Ishikawa (cell line): ENCODE measurements at regions not wholly inside any gene's neighbourhood (a gene's known extent, or its start where the extent isn't known, plus 50 kb on each side); places are given as distances from the start of the nearest gene placed in this dataset.

Experiments used
- CEBPB ChIP-seq: IDR thresholded peaks from 2 replicates; pipeline ENCODE4 v1.6.1; 2012
- CREB1 ChIP-seq: IDR thresholded peaks from 2 replicates; pipeline ENCODE4 v1.6.1; 2012; ENCODE audit warnings: low read depth
- EGR1 ChIP-seq: IDR thresholded peaks from 2 replicates; pipeline ENCODE4 v1.6.1; 2012
- EP300 ChIP-seq: IDR thresholded peaks from 2 replicates; pipeline ENCODE4 v1.6.1; 2012; ENCODE audit warnings: borderline replicate concordance
- FOXM1 ChIP-seq: IDR thresholded peaks from 2 replicates; pipeline ENCODE4 v1.6.1; 2012; ENCODE audit warnings: low read depth, borderline replicate concordance
- NFIC ChIP-seq: IDR thresholded peaks from 2 replicates; pipeline ENCODE4 v1.6.1; 2012
- RAD21 ChIP-seq: IDR thresholded peaks from 2 replicates; pipeline ENCODE4 v1.6.1; 2012; ENCODE audit warnings: low read depth
- TAF1 ChIP-seq: IDR thresholded peaks from 2 replicates; pipeline ENCODE4 v1.6.1; 2012; ENCODE audit warnings: low read depth, mild to moderate bottlenecking
- TCF12 ChIP-seq: IDR thresholded peaks from 2 replicates; pipeline ENCODE4 v1.6.1; 2012; ENCODE audit warnings: low read depth
- TEAD4 ChIP-seq: IDR thresholded peaks from 2 replicates; pipeline ENCODE4 v1.6.1; 2012
- YY1 ChIP-seq: IDR thresholded peaks from 2 replicates; pipeline ENCODE4 v1.6.1; 2012; ENCODE audit warnings: low read depth
- ZBTB7A ChIP-seq: IDR thresholded peaks from 2 replicates; pipeline ENCODE4 v1.6.1; 2012; ENCODE audit warnings: low read depth
- TF ChIP-seq, protein P1 (sequence below): IDR thresholded peaks from 2 replicates; pipeline ENCODE4 v1.6.1; 2012; ENCODE audit warnings: low read depth, mild to moderate bottlenecking
- TF ChIP-seq, protein P2 (sequence below): IDR thresholded peaks from 2 replicates; pipeline ENCODE4 v1.6.1; 2012
- TF ChIP-seq, protein P3 (sequence below): IDR thresholded peaks from 2 replicates; pipeline ENCODE4 v1.6.1; 2012

- TF ChIP-seq EGR1: no peak
- TF ChIP-seq, protein P1, sequence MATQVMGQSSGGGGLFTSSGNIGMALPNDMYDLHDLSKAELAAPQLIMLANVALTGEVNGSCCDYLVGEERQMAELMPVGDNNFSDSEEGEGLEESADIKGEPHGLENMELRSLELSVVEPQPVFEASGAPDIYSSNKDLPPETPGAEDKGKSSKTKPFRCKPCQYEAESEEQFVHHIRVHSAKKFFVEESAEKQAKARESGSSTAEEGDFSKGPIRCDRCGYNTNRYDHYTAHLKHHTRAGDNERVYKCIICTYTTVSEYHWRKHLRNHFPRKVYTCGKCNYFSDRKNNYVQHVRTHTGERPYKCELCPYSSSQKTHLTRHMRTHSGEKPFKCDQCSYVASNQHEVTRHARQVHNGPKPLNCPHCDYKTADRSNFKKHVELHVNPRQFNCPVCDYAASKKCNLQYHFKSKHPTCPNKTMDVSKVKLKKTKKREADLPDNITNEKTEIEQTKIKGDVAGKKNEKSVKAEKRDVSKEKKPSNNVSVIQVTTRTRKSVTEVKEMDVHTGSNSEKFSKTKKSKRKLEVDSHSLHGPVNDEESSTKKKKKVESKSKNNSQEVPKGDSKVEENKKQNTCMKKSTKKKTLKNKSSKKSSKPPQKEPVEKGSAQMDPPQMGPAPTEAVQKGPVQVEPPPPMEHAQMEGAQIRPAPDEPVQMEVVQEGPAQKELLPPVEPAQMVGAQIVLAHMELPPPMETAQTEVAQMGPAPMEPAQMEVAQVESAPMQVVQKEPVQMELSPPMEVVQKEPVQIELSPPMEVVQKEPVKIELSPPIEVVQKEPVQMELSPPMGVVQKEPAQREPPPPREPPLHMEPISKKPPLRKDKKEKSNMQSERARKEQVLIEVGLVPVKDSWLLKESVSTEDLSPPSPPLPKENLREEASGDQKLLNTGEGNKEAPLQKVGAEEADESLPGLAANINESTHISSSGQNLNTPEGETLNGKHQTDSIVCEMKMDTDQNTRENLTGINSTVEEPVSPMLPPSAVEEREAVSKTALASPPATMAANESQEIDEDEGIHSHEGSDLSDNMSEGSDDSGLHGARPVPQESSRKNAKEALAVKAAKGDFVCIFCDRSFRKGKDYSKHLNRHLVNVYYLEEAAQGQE: no peak
- no peak for TF ChIP-seq NFIC
- no peak for TF ChIP-seq ZBTB7A
- no peak for TF ChIP-seq TCF12
These were observed 451.5 kb downstream of the TENT5A start for GRCh38 chr6:81300961-81301360.

DNA sequence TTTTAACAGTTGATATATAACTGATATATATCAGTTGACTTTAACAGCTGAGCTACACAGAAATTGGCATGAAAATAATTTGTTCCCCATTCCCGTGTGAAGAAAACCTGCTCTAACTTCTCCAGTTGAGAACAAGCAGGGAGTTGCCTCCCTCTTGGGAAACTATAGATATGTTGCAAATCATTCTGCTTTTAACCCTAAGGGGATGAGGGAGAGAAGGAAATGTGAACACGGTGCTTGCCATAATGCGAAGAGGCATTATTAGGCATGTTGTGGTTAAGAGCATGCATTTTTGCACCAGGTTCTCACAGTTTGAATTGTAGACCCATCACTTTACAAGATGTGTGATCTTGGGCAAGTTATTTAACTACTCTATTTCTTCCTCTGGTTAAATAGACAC is 453.7 kb downstream of the TENT5A start:
- no peak for TF ChIP-seq TAF1
- no peak for TF ChIP-seq EGR1
- TF ChIP-seq CREB1: no peak
- TF ChIP-seq NFIC: no peak
- no peak for TF ChIP-seq TEAD4
- TF ChIP-seq YY1: no peak
- TF ChIP-seq, protein P2, sequence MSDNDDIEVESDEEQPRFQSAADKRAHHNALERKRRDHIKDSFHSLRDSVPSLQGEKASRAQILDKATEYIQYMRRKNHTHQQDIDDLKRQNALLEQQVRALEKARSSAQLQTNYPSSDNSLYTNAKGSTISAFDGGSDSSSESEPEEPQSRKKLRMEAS: no peak
- no peak for TF ChIP-seq RAD21
- TF ChIP-seq, protein P1: no peak
- no peak for TF ChIP-seq CEBPB
- no peak for TF ChIP-seq FOXM1
- no peak for TF ChIP-seq ZBTB7A
- no peak for TF ChIP-seq TCF12
- TF ChIP-seq EP300: no peak

- TF ChIP-seq ZBTB7A: no peak
- no peak for TF ChIP-seq CEBPB
- TF ChIP-seq NFIC: no peak
- TF ChIP-seq CREB1: no peak
- no peak for TF ChIP-seq TCF12
- TF ChIP-seq TAF1: no peak
- TF ChIP-seq, protein P2: no peak
- no peak for TF ChIP-seq EGR1
- TF ChIP-seq TEAD4: no peak
- TF ChIP-seq, protein P1: no peak
- no peak for TF ChIP-seq YY1
- no peak for TF ChIP-seq FOXM1
- no peak for TF ChIP-seq EP300
- TF ChIP-seq, protein P3, sequence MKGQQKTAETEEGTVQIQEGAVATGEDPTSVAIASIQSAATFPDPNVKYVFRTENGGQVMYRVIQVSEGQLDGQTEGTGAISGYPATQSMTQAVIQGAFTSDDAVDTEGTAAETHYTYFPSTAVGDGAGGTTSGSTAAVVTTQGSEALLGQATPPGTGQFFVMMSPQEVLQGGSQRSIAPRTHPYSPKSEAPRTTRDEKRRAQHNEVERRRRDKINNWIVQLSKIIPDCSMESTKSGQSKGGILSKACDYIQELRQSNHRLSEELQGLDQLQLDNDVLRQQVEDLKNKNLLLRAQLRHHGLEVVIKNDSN: no peak
- no peak for TF ChIP-seq RAD21
These were observed 457.2 kb downstream of the TENT5A start for GRCh38 chr6:81295310-81295709.

DNA sequence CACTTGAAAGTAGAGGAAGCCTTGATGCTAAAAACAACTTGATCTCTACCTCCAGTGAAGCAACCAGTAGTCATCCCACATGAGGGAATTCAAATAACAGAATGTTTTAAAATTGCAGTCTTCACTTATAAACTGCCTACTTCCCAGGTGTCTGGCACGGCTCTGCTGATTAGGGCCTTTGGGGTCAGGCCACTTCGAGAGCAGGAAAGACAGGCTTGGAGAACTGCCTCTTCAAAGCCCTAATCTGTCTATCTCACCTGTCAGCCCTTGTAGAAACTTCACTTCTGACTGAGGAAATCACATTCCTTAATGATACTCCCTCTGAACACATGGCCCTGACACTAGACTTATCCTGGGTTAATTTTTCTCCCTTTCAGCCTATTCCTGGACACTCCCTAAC is 458.6 kb downstream of the TENT5A start:
- TF ChIP-seq ZBTB7A (no peak), EGR1 (no peak), TAF1 (no peak), EP300 (no peak), NFIC (no peak)
- TF ChIP-seq, protein P1: no peak
